GM12801 (cell line): ENCODE measurements at regions not wholly inside any gene's neighbourhood (a gene's known extent, or its start where the extent isn't known, plus 50 kb on each side); places are given as distances from the start of the nearest gene placed in this dataset.

Experiments
- CTCF ChIP-seq: IDR thresholded peaks from one replicate; pipeline ENCODE4 v1.5.1; 2011; ENCODE audit warnings: control low read depth; ENCODE audit not compliant: insufficient read length; ENCODE audit errors: extremely low read depth

DNA sequence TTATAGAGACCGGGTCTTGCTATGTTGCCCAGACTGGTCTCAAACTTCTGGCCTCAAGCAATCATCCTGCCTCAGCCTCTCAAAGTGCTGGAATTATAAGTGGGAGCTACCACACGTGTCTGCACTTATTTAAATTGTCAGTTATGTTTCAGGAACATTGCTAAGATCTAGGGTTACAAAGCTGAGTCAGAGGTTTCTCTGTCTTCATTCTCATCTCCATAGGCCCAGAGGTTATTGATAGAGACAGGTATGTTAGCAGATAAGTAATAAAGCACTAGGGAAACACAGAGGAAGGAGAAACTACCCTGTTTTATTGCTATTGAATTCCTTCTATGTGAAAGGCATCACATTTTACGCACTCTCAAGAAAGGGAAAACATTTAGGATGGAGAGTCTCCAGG lies 214.1 kb downstream of the REEP3 start:
- no peak for TF ChIP-seq CTCF

- TF ChIP-seq CTCF: no peak
Observed at GRCh38 chr10:63738410-63738809, 217.2 kb downstream of the REEP3 start.

GRCh38 chr10:63744060-63744941 lies 223.1 kb downstream of the REEP3 start:
- TF ChIP-seq CTCF: no peak

DNA sequence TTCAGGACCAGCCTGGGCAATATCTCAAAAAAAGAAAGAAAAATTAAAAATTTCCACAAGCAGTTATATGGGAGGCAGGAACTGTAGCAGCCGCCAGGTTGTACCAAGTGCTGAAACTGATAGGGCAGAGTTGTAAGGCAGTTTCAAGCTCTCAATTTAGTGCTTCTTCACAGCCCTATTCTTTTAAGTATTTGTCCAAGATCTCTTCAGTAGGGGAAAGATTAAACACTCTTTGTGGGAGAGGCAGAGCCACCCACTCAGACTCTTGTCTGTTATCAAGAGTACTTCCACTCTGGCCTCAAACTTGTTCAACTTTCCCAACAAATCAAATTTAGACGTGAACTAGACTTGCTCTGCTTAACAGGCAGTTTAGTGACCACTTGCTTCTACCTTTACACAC lies 228.7 kb downstream of the REEP3 start:
- TF ChIP-seq CTCF: no peak

GRCh38 chr10:63751836-63752235 lies 230.6 kb downstream of the REEP3 start:
- no peak for TF ChIP-seq CTCF

DNA sequence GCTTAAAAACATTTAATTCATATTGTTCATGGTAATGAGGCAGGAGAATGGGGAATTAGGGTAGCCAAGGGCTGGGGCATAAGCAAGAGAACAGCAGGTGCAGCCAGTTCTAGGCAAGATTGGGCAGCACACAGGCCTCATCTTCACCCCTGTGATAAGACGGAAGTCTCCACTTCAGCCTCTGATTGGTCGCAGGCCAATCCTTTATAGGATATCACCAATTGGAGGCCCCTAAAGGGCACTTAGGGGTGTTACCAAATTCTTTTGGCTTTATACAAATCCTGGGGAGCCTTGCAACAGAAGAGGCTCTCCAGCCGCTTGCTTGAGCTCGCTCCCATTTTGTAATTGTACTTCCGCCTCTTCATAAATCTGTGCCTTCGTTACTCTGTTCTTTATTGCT lies 231.1 kb downstream of the REEP3 start:
- TF ChIP-seq CTCF: no peak

GRCh38 chr10:63753808-63754207 lies 232.6 kb downstream of the REEP3 start:
- no peak for TF ChIP-seq CTCF

GRCh38 chr10:63755441-63755840 lies 234.2 kb downstream of the REEP3 start:
- no peak for TF ChIP-seq CTCF
